GM23338 (cell line): ENCODE measurements at regions not wholly inside any gene's neighbourhood (a gene's known extent, or its start where the extent isn't known, plus 50 kb on each side); places are given as distances from the start of the nearest gene placed in this dataset.

Source experiments
- CREB1 ChIP-seq: fragments of 250-450 bp; sonication (Bioruptor Pico); IDR thresholded peaks from 2 replicates; pipeline ENCODE4 v1.5.0; 2020; ENCODE audit warnings: low read depth, mild to moderate bottlenecking, moderate library complexity
- CTCF ChIP-seq, 2 experiments: fragments of 200-600 bp in 1 of 2; sonication (generic) in 1 of 2; conservative IDR thresholded peaks; 2 replicates each; pipeline versions ENCODE4 v1.5.1 to v1.6.1; 2016 to 2017; ENCODE audit warnings: antibody characterized with exemption in 2 of 2, low read depth in 2 of 2, mild to moderate bottlenecking in 2 of 2, moderate library complexity in 1 of 2
- EZH2 ChIP-seq: fragments of 200-600 bp; sonication (generic); IDR thresholded peaks from one replicate; pipeline ENCODE4 v1.8.0; 2017; ENCODE audit warnings: antibody characterized with exemption, mild to moderate bottlenecking, low read depth; ENCODE audit not compliant: unreplicated experiment
- EZH2phosphoT487 ChIP-seq: fragments of 200-600 bp; sonication (generic); IDR thresholded peaks from one replicate; pipeline ENCODE4 v1.8.1; 2018; ENCODE audit warnings: antibody characterized with exemption; ENCODE audit not compliant: unreplicated experiment
- JUNB ChIP-seq: IDR thresholded peaks from one replicate; pipeline ENCODE4 v1.6.1; 2016; ENCODE audit warnings: antibody characterized with exemption; ENCODE audit not compliant: unreplicated experiment
- NANOG ChIP-seq: IDR thresholded peaks from 2 replicates; pipeline ENCODE4 v1.6.1; 2016; ENCODE audit warnings: antibody characterized with exemption, borderline replicate concordance
- POLR2AphosphoS5 ChIP-seq: IDR thresholded peaks from 2 replicates; pipeline ENCODE4 v1.6.1; 2016; ENCODE audit warnings: antibody characterized with exemption, low read depth
- STAT1 ChIP-seq: IDR thresholded peaks from one replicate; pipeline ENCODE4 v1.6.1; 2016; ENCODE audit warnings: antibody characterized with exemption; ENCODE audit not compliant: unreplicated experiment
- ZNF331 ChIP-seq: fragments of 250-450 bp; sonication (Bioruptor Pico); IDR thresholded peaks from 2 replicates; pipeline ENCODE4 v1.5.0; 2020; ENCODE audit warnings: low read depth, mild to moderate bottlenecking, moderate library complexity
- TF ChIP-seq, protein P1 (sequence below): IDR thresholded peaks from one replicate; pipeline ENCODE4 v1.6.1; 2018; ENCODE audit warnings: antibody characterized with exemption; ENCODE audit not compliant: unreplicated experiment

GRCh38 chrX:39335513-39336235 lies 534.4 kb downstream of the MID1IP1 start:
- TF ChIP-seq ZNF331 (CRISPR knock-in tag): no peak
- no peak for TF ChIP-seq POLR2AphosphoS5
- TF ChIP-seq CTCF (conservative IDR thresholded peaks at IDR 0.05; ENCODE audit: low read depth in 2 of 2): no peak
- no peak for TF ChIP-seq NANOG
- no peak for TF ChIP-seq EZH2phosphoT487
- no peak for TF ChIP-seq EZH2
- TF ChIP-seq, protein P1, sequence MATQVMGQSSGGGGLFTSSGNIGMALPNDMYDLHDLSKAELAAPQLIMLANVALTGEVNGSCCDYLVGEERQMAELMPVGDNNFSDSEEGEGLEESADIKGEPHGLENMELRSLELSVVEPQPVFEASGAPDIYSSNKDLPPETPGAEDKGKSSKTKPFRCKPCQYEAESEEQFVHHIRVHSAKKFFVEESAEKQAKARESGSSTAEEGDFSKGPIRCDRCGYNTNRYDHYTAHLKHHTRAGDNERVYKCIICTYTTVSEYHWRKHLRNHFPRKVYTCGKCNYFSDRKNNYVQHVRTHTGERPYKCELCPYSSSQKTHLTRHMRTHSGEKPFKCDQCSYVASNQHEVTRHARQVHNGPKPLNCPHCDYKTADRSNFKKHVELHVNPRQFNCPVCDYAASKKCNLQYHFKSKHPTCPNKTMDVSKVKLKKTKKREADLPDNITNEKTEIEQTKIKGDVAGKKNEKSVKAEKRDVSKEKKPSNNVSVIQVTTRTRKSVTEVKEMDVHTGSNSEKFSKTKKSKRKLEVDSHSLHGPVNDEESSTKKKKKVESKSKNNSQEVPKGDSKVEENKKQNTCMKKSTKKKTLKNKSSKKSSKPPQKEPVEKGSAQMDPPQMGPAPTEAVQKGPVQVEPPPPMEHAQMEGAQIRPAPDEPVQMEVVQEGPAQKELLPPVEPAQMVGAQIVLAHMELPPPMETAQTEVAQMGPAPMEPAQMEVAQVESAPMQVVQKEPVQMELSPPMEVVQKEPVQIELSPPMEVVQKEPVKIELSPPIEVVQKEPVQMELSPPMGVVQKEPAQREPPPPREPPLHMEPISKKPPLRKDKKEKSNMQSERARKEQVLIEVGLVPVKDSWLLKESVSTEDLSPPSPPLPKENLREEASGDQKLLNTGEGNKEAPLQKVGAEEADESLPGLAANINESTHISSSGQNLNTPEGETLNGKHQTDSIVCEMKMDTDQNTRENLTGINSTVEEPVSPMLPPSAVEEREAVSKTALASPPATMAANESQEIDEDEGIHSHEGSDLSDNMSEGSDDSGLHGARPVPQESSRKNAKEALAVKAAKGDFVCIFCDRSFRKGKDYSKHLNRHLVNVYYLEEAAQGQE: no peak
- no peak for TF ChIP-seq CREB1 (CRISPR knock-in tag)
- no peak for TF ChIP-seq JUNB
- TF ChIP-seq STAT1: no peak
